ENCODE measurements at regions not wholly inside any gene's neighbourhood (a gene's known extent, or its start where the extent isn't known, plus 50 kb on each side); places are given as distances from the start of the nearest gene placed in this dataset.

GRCh38 chr2:19656011-19656410 lies 245.8 kb downstream of the TTC32 start:
- no peak for TF ChIP-seq CTCF (IDR thresholded peaks at IDR 0.05)
- no peak for TF ChIP-seq EP300 (IDR thresholded peaks at IDR 0.05)
- TF ChIP-seq POLR2AphosphoS5 (IDR thresholded peaks at IDR 0.05), result no peak
- no peak for TF ChIP-seq POLR2A (IDR thresholded peaks at IDR 0.05)
